ENCODE measurements at regions not wholly inside any gene's neighbourhood (a gene's known extent, or its start where the extent isn't known, plus 50 kb on each side); places are given as distances from the start of the nearest gene placed in this dataset.
A peak's percentile ranks its signal among the peaks of the same experiment; 100 is the strongest.
"Not testable (repeated sequence)": the region's sequence is repeated elsewhere in the genome, so short reads cannot be mapped to it uniquely, and the experiment has no call there.

DNA sequence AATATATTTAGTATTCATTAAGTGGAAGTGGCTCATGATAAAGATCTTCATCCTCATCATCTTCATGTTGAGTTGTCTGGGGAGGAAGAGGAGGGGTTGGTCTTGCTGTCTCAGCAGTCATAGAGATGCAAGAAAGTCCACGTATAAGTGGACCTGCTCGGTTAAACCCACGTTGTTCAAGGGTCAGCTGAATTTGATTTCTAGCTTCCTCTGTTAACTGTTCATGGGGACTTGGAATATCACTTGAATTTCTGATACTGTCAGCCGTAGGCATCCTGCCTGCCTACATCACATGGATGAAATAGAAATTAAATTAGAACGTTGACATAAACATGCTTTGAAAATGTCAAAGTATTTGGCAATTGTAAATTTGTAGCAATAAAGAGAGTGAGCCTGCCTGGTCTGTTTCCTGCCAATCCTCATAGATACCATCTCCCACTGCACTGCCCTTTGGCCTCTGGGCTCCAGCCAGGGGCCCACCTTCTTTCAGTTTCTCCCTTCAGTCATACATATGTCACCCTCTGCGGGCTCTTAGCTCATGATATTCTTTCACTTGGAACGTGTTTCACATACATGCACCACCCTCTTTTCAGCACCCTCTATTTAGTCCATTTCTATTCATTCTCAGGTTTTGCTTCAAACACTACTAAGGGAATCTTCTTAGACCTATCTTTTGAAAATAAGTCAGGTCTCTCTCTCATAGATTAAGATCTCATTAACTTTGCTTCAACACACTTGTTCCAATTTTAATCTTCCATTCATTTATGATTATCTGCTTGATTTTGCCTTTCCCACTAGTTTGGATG is 376.3 kb downstream of the IPMK start:
- no peak for FAIRE-seq
- H3K4me3 ChIP-seq (ENCODE audit: low read length in 3 of 3): no peak overlapping the region
- H3K9ac ChIP-seq (ENCODE audit: low read length in 3 of 3): no peak overlapping the region
- no peak overlapping the region for H3K27ac ChIP-seq (ENCODE audit: low read depth in 2 of 2, low read length in 2 of 2)
- DNase-seq: no peak
- no peaks in the 10 kb centered on the region for H3K36me3 ChIP-seq (ENCODE audit: control insufficient read depth in 2 of 3, insufficient read depth in 3 of 3, low read length in 3 of 3)
- H3K9me3 ChIP-seq (ENCODE audit: control insufficient read depth in 2 of 3, insufficient read depth in 1 of 3, low read length in 3 of 3): no peaks in the 10 kb centered on the region
- intact Hi-C loops (cut with DNase I): no loop called here
- no peak for TF ChIP-seq CTCF (IDR thresholded peaks at IDR 0.05; ENCODE audit: borderline replicate concordance, extremely low read depth, insufficient read depth)
- no peaks in the 10 kb centered on the region for H3K27me3 ChIP-seq (ENCODE audit: control insufficient read depth, insufficient read depth, low read length)
- no peaks in the 10 kb centered on the region for H3K4me1 ChIP-seq (ENCODE audit: control insufficient read depth in 2 of 3, insufficient read depth in 2 of 3, low read depth in 1 of 3, low read length in 3 of 3)

DNA sequence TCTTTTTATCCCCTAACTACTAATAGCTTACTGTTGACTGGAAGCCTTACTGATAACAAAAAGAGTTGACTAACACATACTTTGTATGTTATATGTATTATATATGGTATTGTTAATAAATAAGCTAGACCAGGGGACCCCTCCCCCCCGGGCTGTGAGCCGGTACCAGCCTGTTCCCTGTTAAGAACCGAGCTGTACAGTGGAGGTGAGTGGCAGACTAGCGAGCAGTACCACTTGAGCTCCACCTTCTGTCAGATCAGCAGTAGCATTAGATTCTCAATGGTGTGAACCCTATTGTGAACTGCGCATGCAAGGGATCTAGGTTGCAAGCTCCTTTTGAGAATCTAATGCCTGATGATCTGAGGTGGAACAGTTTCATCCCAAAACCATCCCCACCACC is 377.0 kb downstream of the IPMK start:
- Histone ChIP-seq H3K4me1 (ENCODE audit: control insufficient read depth in 2 of 3, insufficient read depth in 2 of 3, low read depth in 1 of 3, low read length in 3 of 3) (no peaks in the 10 kb centered on the region), H3K27ac (ENCODE audit: low read depth in 2 of 2, low read length in 2 of 2) (no peak overlapping the region), H3K4me3 (ENCODE audit: low read length in 3 of 3) (no peak overlapping the region), H3K9ac (ENCODE audit: low read length in 3 of 3) (no peak overlapping the region), H3K36me3 (ENCODE audit: control insufficient read depth in 2 of 3, insufficient read depth in 3 of 3, low read length in 3 of 3) (no peaks in the 10 kb centered on the region), H3K27me3 (ENCODE audit: control insufficient read depth, insufficient read depth, low read length) (no peaks in the 10 kb centered on the region), H3K9me3 (ENCODE audit: control insufficient read depth in 2 of 3, insufficient read depth in 1 of 3, low read length in 3 of 3) (no peaks in the 10 kb centered on the region)
- no peak for FAIRE-seq
- no peak for TF ChIP-seq CTCF (IDR thresholded peaks at IDR 0.05; ENCODE audit: borderline replicate concordance, extremely low read depth, insufficient read depth)
- intact Hi-C loops (cut with DNase I): no loop called here
- no peak for DNase-seq

DNA sequence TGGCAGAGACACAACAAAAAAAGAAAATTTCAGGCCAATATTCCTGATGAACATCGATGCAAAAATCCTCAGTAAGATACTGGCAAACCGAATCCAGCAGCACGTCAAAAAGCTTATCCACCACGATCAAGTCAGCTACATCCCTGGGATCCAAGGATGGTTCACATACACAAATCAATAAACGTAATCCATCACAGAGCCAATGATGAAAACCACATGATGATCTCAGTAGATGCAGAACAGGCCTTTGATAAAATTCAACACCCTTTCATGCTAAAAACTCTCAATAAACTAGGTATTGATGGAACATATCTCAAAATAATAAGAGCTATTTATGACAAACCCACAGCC is 382.1 kb downstream of the IPMK start:
- H3K4me1 ChIP-seq (ENCODE audit: control insufficient read depth in 2 of 3, insufficient read depth in 2 of 3, low read depth in 1 of 3, low read length in 3 of 3); H3K4me3 ChIP-seq (ENCODE audit: low read length in 3 of 3); H3K36me3 ChIP-seq (ENCODE audit: control insufficient read depth in 2 of 3, insufficient read depth in 3 of 3, low read length in 3 of 3); H3K9me3 ChIP-seq (ENCODE audit: control insufficient read depth in 2 of 3, insufficient read depth in 1 of 3, low read length in 3 of 3); H3K27me3 ChIP-seq (ENCODE audit: control insufficient read depth, insufficient read depth, low read length); H3K9ac ChIP-seq (ENCODE audit: low read length in 3 of 3); FAIRE-seq; DNase-seq; H3K27ac ChIP-seq (ENCODE audit: low read depth in 2 of 2, low read length in 2 of 2); intact Hi-C loops (cut with DNase I): not testable (repeated sequence)

- H3K36me3 ChIP-seq (ENCODE audit: control insufficient read depth in 2 of 3, insufficient read depth in 3 of 3, low read length in 3 of 3): no peaks in the 10 kb centered on the region
- intact Hi-C loops (cut with DNase I): no loop called here
- FAIRE-seq: peak; percentile 68
Measured at GRCh38 chr10:57884965-57885617, 382.6 kb downstream of the IPMK start.

More at GRCh38 chr10:57884965-57885617, 382.6 kb downstream of the IPMK start:
- Histone ChIP-seq H3K27me3 (ENCODE audit: control insufficient read depth, insufficient read depth, low read length) (no peaks in the 10 kb centered on the region), H3K27ac (ENCODE audit: low read depth in 2 of 2, low read length in 2 of 2) (no peak overlapping the region), H3K4me1 (ENCODE audit: control insufficient read depth in 2 of 3, insufficient read depth in 2 of 3, low read depth in 1 of 3, low read length in 3 of 3) (peaks cover 0 to 3% (median 0%) of the 10 kb centered on the region in 3 donors), H3K4me3 (ENCODE audit: low read length in 3 of 3) (no peak overlapping the region), H3K9me3 (ENCODE audit: control insufficient read depth in 2 of 3, insufficient read depth in 1 of 3, low read length in 3 of 3) (no peaks in the 10 kb centered on the region), H3K9ac (ENCODE audit: low read length in 3 of 3) (no peak overlapping the region)
- TF ChIP-seq CTCF (IDR thresholded peaks at IDR 0.05; ENCODE audit: borderline replicate concordance, extremely low read depth, insufficient read depth): no peak
- DNase-seq: no peak

Measured in kidney (tissue), 13 donors.